ENCODE measurements at regions not wholly inside any gene's neighbourhood (a gene's known extent, or its start where the extent isn't known, plus 50 kb on each side); places are given as distances from the start of the nearest gene placed in this dataset.

- H3K27ac Mint-ChIP-seq (ENCODE audit: unreplicated experiment) = no peak overlapping the region
- H3K36me3 Mint-ChIP-seq (ENCODE audit: low read depth, unreplicated experiment) = no peaks in the 10 kb centered on the region
- no peak for DNase-seq (ENCODE audit: low spot score)
- no peak overlapping the region for H3K4me3 Mint-ChIP-seq (ENCODE audit: unreplicated experiment)
- no peaks in the 10 kb centered on the region for H3K4me1 Mint-ChIP-seq (ENCODE audit: unreplicated experiment)
- no peaks in the 10 kb centered on the region for H3K9me3 Mint-ChIP-seq (ENCODE audit: unreplicated experiment)
- H3K27me3 Mint-ChIP-seq (ENCODE audit: unreplicated experiment) = no peaks in the 10 kb centered on the region
- TF ChIP-seq, protein P1, sequence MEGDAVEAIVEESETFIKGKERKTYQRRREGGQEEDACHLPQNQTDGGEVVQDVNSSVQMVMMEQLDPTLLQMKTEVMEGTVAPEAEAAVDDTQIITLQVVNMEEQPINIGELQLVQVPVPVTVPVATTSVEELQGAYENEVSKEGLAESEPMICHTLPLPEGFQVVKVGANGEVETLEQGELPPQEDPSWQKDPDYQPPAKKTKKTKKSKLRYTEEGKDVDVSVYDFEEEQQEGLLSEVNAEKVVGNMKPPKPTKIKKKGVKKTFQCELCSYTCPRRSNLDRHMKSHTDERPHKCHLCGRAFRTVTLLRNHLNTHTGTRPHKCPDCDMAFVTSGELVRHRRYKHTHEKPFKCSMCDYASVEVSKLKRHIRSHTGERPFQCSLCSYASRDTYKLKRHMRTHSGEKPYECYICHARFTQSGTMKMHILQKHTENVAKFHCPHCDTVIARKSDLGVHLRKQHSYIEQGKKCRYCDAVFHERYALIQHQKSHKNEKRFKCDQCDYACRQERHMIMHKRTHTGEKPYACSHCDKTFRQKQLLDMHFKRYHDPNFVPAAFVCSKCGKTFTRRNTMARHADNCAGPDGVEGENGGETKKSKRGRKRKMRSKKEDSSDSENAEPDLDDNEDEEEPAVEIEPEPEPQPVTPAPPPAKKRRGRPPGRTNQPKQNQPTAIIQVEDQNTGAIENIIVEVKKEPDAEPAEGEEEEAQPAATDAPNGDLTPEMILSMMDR (IDR thresholded peaks at IDR 0.05; ENCODE audit: unreplicated experiment) = no peak
Observed at GRCh38 chr4:179750374-179750773, 2308.1 kb upstream of the AGA start.

GRCh38 chr4:179751669-179752068 lies 2309.4 kb upstream of the AGA start:
- no peaks in the 10 kb centered on the region for H3K9me3 Mint-ChIP-seq (ENCODE audit: unreplicated experiment)
- H3K4me1 Mint-ChIP-seq (ENCODE audit: unreplicated experiment) = no peaks in the 10 kb centered on the region
- no peak overlapping the region for H3K27ac Mint-ChIP-seq (ENCODE audit: unreplicated experiment)

DNA sequence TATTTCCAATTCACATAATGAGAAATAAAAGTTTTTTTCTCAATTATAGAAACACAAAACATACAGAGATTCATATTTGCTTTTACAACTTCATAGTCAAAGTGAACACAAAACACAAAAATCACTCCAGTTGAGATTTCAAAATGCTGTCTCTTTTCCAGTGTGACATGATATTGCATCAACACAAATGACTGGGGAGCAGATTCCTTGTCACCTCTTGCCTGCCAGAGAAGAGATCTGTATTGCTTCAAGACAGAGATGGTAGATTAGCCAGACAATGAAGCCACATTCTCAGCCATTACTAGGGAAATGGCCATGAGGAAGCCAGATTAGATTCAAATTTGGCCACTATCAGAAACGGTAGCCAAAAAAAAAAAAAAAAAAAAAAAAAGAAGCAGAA lies 2313.1 kb upstream of the AGA start:
- no peak for DNase-seq (ENCODE audit: low spot score)
- Mint-ChIP-seq H3K27ac (ENCODE audit: unreplicated experiment) (no peak overlapping the region), H3K4me1 (ENCODE audit: unreplicated experiment) (no peaks in the 10 kb centered on the region), H3K9me3 (ENCODE audit: unreplicated experiment) (no peaks in the 10 kb centered on the region), H3K4me3 (ENCODE audit: unreplicated experiment) (no peak overlapping the region), H3K27me3 (ENCODE audit: unreplicated experiment) (no peaks in the 10 kb centered on the region), H3K36me3 (ENCODE audit: low read depth, unreplicated experiment) (no peaks in the 10 kb centered on the region)
- TF ChIP-seq, protein P1 (IDR thresholded peaks at IDR 0.05; ENCODE audit: unreplicated experiment) = no peak

More at GRCh38 chr4:179751669-179752068, 2309.4 kb upstream of the AGA start:
- DNase-seq (ENCODE audit: low spot score) = no peak
- Mint-ChIP-seq H3K4me3 (ENCODE audit: unreplicated experiment) (no peak overlapping the region), H3K36me3 (ENCODE audit: low read depth, unreplicated experiment) (no peaks in the 10 kb centered on the region), H3K27me3 (ENCODE audit: unreplicated experiment) (no peaks in the 10 kb centered on the region)
- TF ChIP-seq, protein P1 (IDR thresholded peaks at IDR 0.05; ENCODE audit: unreplicated experiment) = no peak

- H3K27ac Mint-ChIP-seq (ENCODE audit: unreplicated experiment) = no peak overlapping the region
- H3K9me3 Mint-ChIP-seq (ENCODE audit: unreplicated experiment) = no peaks in the 10 kb centered on the region
- no peak overlapping the region for H3K4me3 Mint-ChIP-seq (ENCODE audit: unreplicated experiment)
- TF ChIP-seq, protein P1 (IDR thresholded peaks at IDR 0.05; ENCODE audit: unreplicated experiment) = no peak
- H3K36me3 Mint-ChIP-seq (ENCODE audit: low read depth, unreplicated experiment) = no peaks in the 10 kb centered on the region
- H3K27me3 Mint-ChIP-seq (ENCODE audit: unreplicated experiment) = no peaks in the 10 kb centered on the region
- no peak for DNase-seq (ENCODE audit: low spot score)
- no peaks in the 10 kb centered on the region for H3K4me1 Mint-ChIP-seq (ENCODE audit: unreplicated experiment)
Observed at GRCh38 chr4:179757641-179758040, 2315.4 kb upstream of the AGA start.

DNA sequence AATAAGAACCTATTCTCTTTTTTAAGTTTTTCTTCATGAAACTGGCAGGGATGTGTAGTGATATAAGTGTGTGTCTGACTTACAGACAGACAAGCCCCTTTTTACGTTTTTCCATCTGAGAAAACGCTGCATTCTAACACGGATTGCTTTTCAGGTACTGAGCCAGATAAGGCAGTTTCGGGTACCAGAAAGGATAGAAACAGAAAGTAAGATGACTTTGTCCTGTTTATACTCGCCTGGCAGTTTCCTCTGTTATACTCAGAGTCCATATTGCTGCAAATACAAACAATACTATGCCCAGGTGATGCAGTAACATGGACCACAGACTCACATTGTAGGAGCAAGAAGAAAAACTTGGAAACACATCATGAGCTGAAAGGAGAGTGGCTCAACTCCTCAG lies 2320.6 kb upstream of the AGA start:
- Mint-ChIP-seq H3K4me3 (ENCODE audit: unreplicated experiment) (no peak overlapping the region), H3K9me3 (ENCODE audit: unreplicated experiment) (no peaks in the 10 kb centered on the region), H3K4me1 (ENCODE audit: unreplicated experiment) (no peaks in the 10 kb centered on the region), H3K27me3 (ENCODE audit: unreplicated experiment) (no peaks in the 10 kb centered on the region), H3K27ac (ENCODE audit: unreplicated experiment) (no peak overlapping the region), H3K36me3 (ENCODE audit: low read depth, unreplicated experiment) (no peaks in the 10 kb centered on the region)
- no peak for DNase-seq (ENCODE audit: low spot score)
- TF ChIP-seq, protein P1 (IDR thresholded peaks at IDR 0.05; ENCODE audit: unreplicated experiment) = no peak

Measured in endothelial cell (in vitro differentiated cells).